Fibroblast of lung (primary cell): ENCODE measurements at regions not wholly inside any gene's neighbourhood (a gene's known extent, or its start where the extent isn't known, plus 50 kb on each side); places are given as distances from the start of the nearest gene placed in this dataset.

Source experiments
- DNase-seq, 2 donors: peaks; one replicate each; pipeline versions ENCODE4 v3.0.0 to v3.0.0-alpha.2; 2010; ENCODE audit warnings: low read depth in 2 of 2
- H2AFZ ChIP-seq: 2 replicates; pipeline ENCODE4 v1.5.1; 2012; ENCODE audit warnings: low read length, control low read depth, inconsistent platforms
- H3K27ac ChIP-seq: 2 replicates; pipeline ENCODE4 v1.5.1; 2011; ENCODE audit warnings: low read length, control low read depth; ENCODE audit not compliant: insufficient read depth
- H3K27me3 ChIP-seq: 2 replicates; pipeline ENCODE4 v1.5.1; 2011; ENCODE audit warnings: mild to moderate bottlenecking, low read length; ENCODE audit not compliant: control insufficient read depth, insufficient read depth
- H3K36me3 ChIP-seq: 2 replicates; pipeline ENCODE4 v1.5.1; 2011; ENCODE audit warnings: low read length; ENCODE audit not compliant: control insufficient read depth, insufficient read depth
- H3K4me1 ChIP-seq: 2 replicates; pipeline ENCODE4 v1.5.1; 2011; ENCODE audit warnings: low read length; ENCODE audit not compliant: control insufficient read depth, insufficient read depth; ENCODE audit errors: extremely low read depth
- H3K4me2 ChIP-seq: 2 replicates; pipeline ENCODE4 v1.5.1; 2011; ENCODE audit warnings: low read length, control low read depth; ENCODE audit not compliant: insufficient read depth; ENCODE audit errors: extremely low read depth
- H3K4me3 ChIP-seq, 4 experiments: fragments of 200-600 bp in 1 of 4; sonication (generic) in 1 of 4; replicated peaks in 1 of 4; 2 replicates each; pipeline ENCODE4 v1.5.1; 2011 to 2016; ENCODE audit warnings: low read length in 4 of 4, low read depth in 3 of 4, mild to moderate bottlenecking in 3 of 4, control low read depth in 2 of 4, inconsistent platforms in 1 of 4, mixed read lengths in 1 of 4; ENCODE audit not compliant: insufficient read depth in 1 of 4; ENCODE audit errors: control extremely low read depth in 1 of 4
- H3K79me2 ChIP-seq: 2 replicates; pipeline ENCODE4 v1.5.1; 2012; ENCODE audit warnings: mild to moderate bottlenecking, low read length, inconsistent platforms; ENCODE audit not compliant: control insufficient read depth, insufficient read depth
- H3K9ac ChIP-seq: 2 replicates; pipeline ENCODE4 v1.5.1; 2011; ENCODE audit warnings: mild to moderate bottlenecking, low read length, control low read depth; ENCODE audit not compliant: insufficient read depth
- H3K9me3 ChIP-seq: 2 replicates; pipeline ENCODE4 v1.5.1; 2012; ENCODE audit warnings: low read depth, low read length; ENCODE audit not compliant: control insufficient read depth, insufficient read depth
- H4K20me1 ChIP-seq: 2 replicates; pipeline ENCODE4 v1.5.1; 2011; ENCODE audit warnings: low read length; ENCODE audit not compliant: control insufficient read depth, insufficient read depth; ENCODE audit errors: extremely low read depth
- EZH2 ChIP-seq: IDR thresholded peaks from 2 replicates; pipeline ENCODE4 v1.5.1; 2012; ENCODE audit warnings: low read length, control low read depth, mild to moderate bottlenecking; ENCODE audit errors: missing control alignments
- TF ChIP-seq, protein P1 (sequence below), 2 donors: IDR thresholded peaks in 1 of 2; conservative IDR thresholded peaks in 1 of 2; 1 replicate in 1 of 2; 2 replicates in 1 of 2; pipeline ENCODE4 v1.5.1; 2011 to 2012; ENCODE audit warnings: low read length in 2 of 2, control low read depth in 1 of 2, inconsistent platforms in 1 of 2, low read depth in 1 of 2, mild to moderate bottlenecking in 1 of 2

DNA sequence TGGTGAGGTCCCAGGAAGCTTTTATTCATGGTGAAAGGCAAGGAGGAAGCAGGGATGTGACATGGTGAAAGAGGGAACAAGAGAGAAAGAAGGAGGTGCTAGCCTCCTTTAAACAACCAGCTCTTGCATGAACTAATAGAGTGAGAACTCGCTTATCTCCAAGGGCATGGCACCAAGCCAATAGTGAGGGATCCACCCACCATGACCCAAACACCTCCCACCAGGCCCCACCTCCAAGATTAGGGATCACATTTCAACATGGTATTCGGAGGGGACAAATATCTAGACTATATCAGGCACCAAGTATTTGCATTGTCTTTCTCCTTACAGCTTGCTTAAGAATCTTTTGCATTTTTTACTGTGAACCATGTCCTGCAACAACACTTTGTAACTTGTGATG lies 91.9 kb upstream of the DHRS4 start:
- H4K20me1 ChIP-seq, result no peaks in the 10 kb centered on the region
- H3K36me3 ChIP-seq, result no peaks in the 10 kb centered on the region
- no peak overlapping the region for H3K4me3 ChIP-seq
- TF ChIP-seq EZH2, result no peak
- TF ChIP-seq, protein P1, sequence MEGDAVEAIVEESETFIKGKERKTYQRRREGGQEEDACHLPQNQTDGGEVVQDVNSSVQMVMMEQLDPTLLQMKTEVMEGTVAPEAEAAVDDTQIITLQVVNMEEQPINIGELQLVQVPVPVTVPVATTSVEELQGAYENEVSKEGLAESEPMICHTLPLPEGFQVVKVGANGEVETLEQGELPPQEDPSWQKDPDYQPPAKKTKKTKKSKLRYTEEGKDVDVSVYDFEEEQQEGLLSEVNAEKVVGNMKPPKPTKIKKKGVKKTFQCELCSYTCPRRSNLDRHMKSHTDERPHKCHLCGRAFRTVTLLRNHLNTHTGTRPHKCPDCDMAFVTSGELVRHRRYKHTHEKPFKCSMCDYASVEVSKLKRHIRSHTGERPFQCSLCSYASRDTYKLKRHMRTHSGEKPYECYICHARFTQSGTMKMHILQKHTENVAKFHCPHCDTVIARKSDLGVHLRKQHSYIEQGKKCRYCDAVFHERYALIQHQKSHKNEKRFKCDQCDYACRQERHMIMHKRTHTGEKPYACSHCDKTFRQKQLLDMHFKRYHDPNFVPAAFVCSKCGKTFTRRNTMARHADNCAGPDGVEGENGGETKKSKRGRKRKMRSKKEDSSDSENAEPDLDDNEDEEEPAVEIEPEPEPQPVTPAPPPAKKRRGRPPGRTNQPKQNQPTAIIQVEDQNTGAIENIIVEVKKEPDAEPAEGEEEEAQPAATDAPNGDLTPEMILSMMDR (conservative IDR thresholded peaks at IDR 0.05 in 1 of 2, IDR thresholded peaks at IDR 0.05 in 1 of 2; ENCODE audit: low read depth in 1 of 2, low read length in 2 of 2), result no peak
- no peaks in the 10 kb centered on the region for H3K27me3 ChIP-seq
- no peaks in the 10 kb centered on the region for H3K9me3 ChIP-seq
- H3K4me2 ChIP-seq, result no peak overlapping the region
- no peak overlapping the region for H3K9ac ChIP-seq
- no peaks in the 10 kb centered on the region for H3K79me2 ChIP-seq
- H2AFZ ChIP-seq, result no peak overlapping the region
- peak in 1 of 2 donors; percentile 0 for DNase-seq
- no peak overlapping the region for H3K27ac ChIP-seq
- no peaks in the 10 kb centered on the region for H3K4me1 ChIP-seq

DNA sequence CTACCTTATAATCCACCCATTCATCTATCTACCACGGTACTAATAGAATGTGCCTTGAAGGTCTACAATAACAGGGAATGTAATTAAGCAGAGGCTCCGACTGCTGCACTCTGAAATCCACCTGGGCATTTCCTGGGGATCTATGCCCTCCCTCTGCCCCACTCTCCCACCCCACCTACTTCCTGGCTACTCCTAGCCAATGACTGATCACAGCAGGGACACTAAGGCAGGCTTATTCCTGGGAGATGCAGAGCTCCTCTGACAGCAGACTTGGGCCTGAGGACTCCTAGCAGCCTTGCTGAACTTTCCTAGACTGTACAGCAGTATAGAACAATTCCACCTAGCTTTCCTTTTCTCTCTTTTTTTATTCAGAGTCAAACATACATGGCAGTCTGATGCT lies 91.1 kb upstream of the DHRS4 start:
- TF ChIP-seq, protein P1 (conservative IDR thresholded peaks at IDR 0.05 in 1 of 2, IDR thresholded peaks at IDR 0.05 in 1 of 2; ENCODE audit: low read depth in 1 of 2, low read length in 2 of 2), result no peak
- TF ChIP-seq EZH2, result no peak
- Histone ChIP-seq H4K20me1 (no peaks in the 10 kb centered on the region), H3K27me3 (no peaks in the 10 kb centered on the region), H3K9me3 (no peaks in the 10 kb centered on the region), H3K79me2 (no peaks in the 10 kb centered on the region), H2AFZ (no peak overlapping the region), H3K9ac (no peak overlapping the region), H3K27ac (no peak overlapping the region), H3K36me3 (no peaks in the 10 kb centered on the region), H3K4me1 (no peaks in the 10 kb centered on the region), H3K4me2 (no peak overlapping the region), H3K4me3 (no peak overlapping the region)
- DNase-seq, result no peak

DNA sequence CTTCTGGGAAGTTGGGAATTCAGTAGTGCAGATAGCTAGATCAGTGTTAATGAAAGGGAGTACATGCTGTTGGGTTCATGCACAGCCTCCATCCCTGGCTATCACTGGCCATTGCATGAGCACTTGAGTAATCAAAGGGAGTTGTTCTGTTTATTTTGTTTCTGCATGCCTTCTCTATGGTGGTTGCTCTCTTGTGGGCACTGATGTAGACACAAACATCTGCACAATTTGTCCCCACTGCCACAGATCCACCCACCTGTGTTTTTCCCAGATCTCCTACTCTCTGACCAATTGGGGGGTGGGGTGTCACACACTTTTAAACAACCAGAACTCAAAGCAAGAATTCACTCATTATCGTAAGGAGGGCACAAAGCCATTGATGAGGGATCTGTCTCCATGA lies 89.7 kb upstream of the DHRS4 start:
- TF ChIP-seq, protein P1 (conservative IDR thresholded peaks at IDR 0.05 in 1 of 2, IDR thresholded peaks at IDR 0.05 in 1 of 2; ENCODE audit: low read depth in 1 of 2, low read length in 2 of 2), result no peak
- TF ChIP-seq EZH2, result no peak
- no peaks in the 10 kb centered on the region for H3K9me3 ChIP-seq
- no peak for DNase-seq

More for the DNA sequence above, 89.7 kb upstream of the DHRS4 start:
- H4K20me1 ChIP-seq, result no peaks in the 10 kb centered on the region
- H3K4me1 ChIP-seq, result no peaks in the 10 kb centered on the region
- no peak overlapping the region for H2AFZ ChIP-seq
- H3K27me3 ChIP-seq, result no peaks in the 10 kb centered on the region
- H3K79me2 ChIP-seq, result no peaks in the 10 kb centered on the region
- H3K36me3 ChIP-seq, result no peaks in the 10 kb centered on the region
- H3K4me2 ChIP-seq, result no peak overlapping the region
- no peak overlapping the region for H3K4me3 ChIP-seq
- no peak overlapping the region for H3K27ac ChIP-seq
- H3K9ac ChIP-seq, result no peak overlapping the region
